GM12873 (cell line): ENCODE measurements at regions not wholly inside any gene's neighbourhood (a gene's known extent, or its start where the extent isn't known, plus 50 kb on each side); places are given as distances from the start of the nearest gene placed in this dataset.

Experiments used
- CTCF ChIP-seq: IDR thresholded peaks from 2 replicates; pipeline ENCODE4 v1.5.1; 2012; ENCODE audit warnings: low read depth, mild to moderate bottlenecking, moderate library complexity, low read length, control low read depth; ENCODE audit not compliant: insufficient read depth; ENCODE audit errors: missing control alignments

GRCh38 chr6:119669221-119669620 lies 319.7 kb upstream of the MAN1A1 start:
- TF ChIP-seq CTCF, result no peak

GRCh38 chr6:119661628-119662027 lies 312.1 kb upstream of the MAN1A1 start:
- no peak for TF ChIP-seq CTCF

GRCh38 chr6:119661078-119661477 lies 311.5 kb upstream of the MAN1A1 start:
- TF ChIP-seq CTCF, result no peak

- TF ChIP-seq CTCF, result no peak
Measured at GRCh38 chr6:119658917-119659316, 309.4 kb upstream of the MAN1A1 start.

- TF ChIP-seq CTCF, result no peak
Measured at GRCh38 chr6:119655124-119655523, 305.6 kb upstream of the MAN1A1 start.

GRCh38 chr6:119653329-119653728 lies 303.8 kb upstream of the MAN1A1 start:
- TF ChIP-seq CTCF, result no peak

GRCh38 chr6:119649531-119649930 lies 300.0 kb upstream of the MAN1A1 start:
- no peak for TF ChIP-seq CTCF
